Left lung (tissue), 4 donors: ENCODE measurements at regions not wholly inside any gene's neighbourhood (a gene's known extent, or its start where the extent isn't known, plus 50 kb on each side); places are given as distances from the start of the nearest gene placed in this dataset.

Experiments used
- ATAC-seq: fragments of 200-7000 bp; cut with Tn5 transposase; one replicate; pipeline ENCODE4 v1.9.1; 2020; ENCODE audit warnings: moderate library complexity
- DNase-seq, 4 donors: peaks; one replicate each; pipeline ENCODE4 v3.0.0-alpha.2; 2013 to 2020
- H3K27ac ChIP-seq, 2 donors: fragments of 200-600 bp; sonication (generic) in 1 of 2; one replicate each; pipeline versions ENCODE4 v1.5.0 to v1.8.0; 2020 to 2021
- H3K27me3 ChIP-seq, 2 donors: fragments of 200-600 bp; sonication (generic) in 1 of 2; one replicate each; pipeline versions ENCODE4 v1.5.0 to v1.8.0; 2020 to 2021
- H3K36me3 ChIP-seq, 2 donors: fragments of 200-600 bp; sonication (generic) in 1 of 2; one replicate each; pipeline versions ENCODE4 v1.5.0 to v1.8.0; 2020 to 2021
- H3K4me1 ChIP-seq, 2 donors: fragments of 200-600 bp; one replicate each; pipeline ENCODE4 v1.8.0; 2021
- H3K4me3 ChIP-seq, 2 donors: fragments of 200-600 bp; sonication (generic) in 1 of 2; one replicate each; pipeline versions ENCODE4 v1.5.0 to v1.8.0; 2020 to 2021; ENCODE audit warnings: mild to moderate bottlenecking in 1 of 2
- H3K9me3 ChIP-seq, 2 donors: fragments of 200-600 bp; sonication (generic) in 1 of 2; one replicate each; pipeline versions ENCODE4 v1.5.0 to v1.8.0; 2020 to 2021
- intact Hi-C, 2 donors: fragments of 100-400 bp; cut with DNase I; formaldehyde crosslinking; loops; one replicate each; pipeline versions ENCODE4 v1.11.2 to v1.14.2; 2022
- TF ChIP-seq, protein P1 (sequence below), 2 donors: fragments of 200-600 bp; sonication (generic) in 1 of 2; IDR thresholded peaks; one replicate each; pipeline versions ENCODE4 v1.5.0 to v1.8.0; 2021; ENCODE audit warnings: antibody characterized with exemption in 2 of 2
- donor health status: DM: no; HTN: yes; CAD: no.
- donor health status: DM: no; HTN: no; CAD: no.

DNA sequence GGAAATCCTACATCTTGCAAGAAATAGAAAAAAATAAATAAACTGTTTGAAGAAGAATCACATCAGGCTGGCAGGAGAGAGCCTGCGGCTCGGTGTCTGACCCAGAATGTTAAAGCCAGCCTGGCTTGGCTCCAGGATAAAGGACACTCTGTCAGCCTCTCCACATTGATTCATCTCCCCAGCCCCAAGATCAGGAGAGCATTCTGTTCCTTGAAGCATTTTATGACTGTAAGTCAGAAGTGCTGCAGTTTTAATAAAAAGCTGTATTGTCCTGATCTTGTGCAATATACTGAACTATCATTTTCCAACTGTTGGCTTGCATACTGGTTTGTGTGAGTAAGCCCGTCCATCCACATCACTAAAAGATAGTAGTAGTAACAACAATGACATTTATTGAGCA is 426.6 kb downstream of the HAPSTR1 start:
- H3K27ac ChIP-seq = no peak overlapping the region
- no peaks in the 10 kb centered on the region for H3K4me1 ChIP-seq
- TF ChIP-seq, protein P1, sequence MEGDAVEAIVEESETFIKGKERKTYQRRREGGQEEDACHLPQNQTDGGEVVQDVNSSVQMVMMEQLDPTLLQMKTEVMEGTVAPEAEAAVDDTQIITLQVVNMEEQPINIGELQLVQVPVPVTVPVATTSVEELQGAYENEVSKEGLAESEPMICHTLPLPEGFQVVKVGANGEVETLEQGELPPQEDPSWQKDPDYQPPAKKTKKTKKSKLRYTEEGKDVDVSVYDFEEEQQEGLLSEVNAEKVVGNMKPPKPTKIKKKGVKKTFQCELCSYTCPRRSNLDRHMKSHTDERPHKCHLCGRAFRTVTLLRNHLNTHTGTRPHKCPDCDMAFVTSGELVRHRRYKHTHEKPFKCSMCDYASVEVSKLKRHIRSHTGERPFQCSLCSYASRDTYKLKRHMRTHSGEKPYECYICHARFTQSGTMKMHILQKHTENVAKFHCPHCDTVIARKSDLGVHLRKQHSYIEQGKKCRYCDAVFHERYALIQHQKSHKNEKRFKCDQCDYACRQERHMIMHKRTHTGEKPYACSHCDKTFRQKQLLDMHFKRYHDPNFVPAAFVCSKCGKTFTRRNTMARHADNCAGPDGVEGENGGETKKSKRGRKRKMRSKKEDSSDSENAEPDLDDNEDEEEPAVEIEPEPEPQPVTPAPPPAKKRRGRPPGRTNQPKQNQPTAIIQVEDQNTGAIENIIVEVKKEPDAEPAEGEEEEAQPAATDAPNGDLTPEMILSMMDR (IDR thresholded peaks at IDR 0.05) = no peak
- no peaks in the 10 kb centered on the region for H3K36me3 ChIP-seq
- peaks cover 0 to 2% of the 10 kb centered on the region in 2 donors for H3K9me3 ChIP-seq
- DNase-seq (peak in 1 of 4 donors; percentile 39), ATAC-seq (no peak)
- intact Hi-C loops = no loop called here
- H3K4me3 ChIP-seq = no peak overlapping the region
- no peaks in the 10 kb centered on the region for H3K27me3 ChIP-seq

DNA sequence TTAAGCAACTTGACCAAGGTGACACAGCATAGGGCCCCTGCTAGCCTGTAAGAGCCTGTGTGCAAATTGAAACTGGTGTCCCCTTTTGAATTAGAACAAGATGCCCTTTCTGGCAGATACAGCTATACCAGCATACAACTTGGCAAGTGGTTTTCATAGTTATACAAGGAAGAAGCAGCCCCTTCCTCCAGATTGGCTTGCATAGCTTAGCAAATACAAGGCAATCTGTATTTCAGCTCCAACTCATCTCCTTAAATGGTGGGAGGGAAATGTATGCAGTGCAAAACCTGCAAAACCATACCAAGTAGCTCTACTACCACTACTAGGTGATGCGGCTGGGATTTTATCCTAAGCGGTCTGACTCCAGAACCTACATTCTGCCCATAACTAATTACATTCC is 427.1 kb downstream of the HAPSTR1 start:
- ATAC-seq (no peak), DNase-seq (no peak)
- Histone ChIP-seq H3K9me3 (no peaks in the 10 kb centered on the region), H3K27me3 (no peaks in the 10 kb centered on the region), H3K4me3 (no peak overlapping the region), H3K4me1 (no peaks in the 10 kb centered on the region), H3K27ac (no peak overlapping the region), H3K36me3 (no peaks in the 10 kb centered on the region)
- intact Hi-C loops = no loop called here
- TF ChIP-seq, protein P1 (IDR thresholded peaks at IDR 0.05) = no peak

DNA sequence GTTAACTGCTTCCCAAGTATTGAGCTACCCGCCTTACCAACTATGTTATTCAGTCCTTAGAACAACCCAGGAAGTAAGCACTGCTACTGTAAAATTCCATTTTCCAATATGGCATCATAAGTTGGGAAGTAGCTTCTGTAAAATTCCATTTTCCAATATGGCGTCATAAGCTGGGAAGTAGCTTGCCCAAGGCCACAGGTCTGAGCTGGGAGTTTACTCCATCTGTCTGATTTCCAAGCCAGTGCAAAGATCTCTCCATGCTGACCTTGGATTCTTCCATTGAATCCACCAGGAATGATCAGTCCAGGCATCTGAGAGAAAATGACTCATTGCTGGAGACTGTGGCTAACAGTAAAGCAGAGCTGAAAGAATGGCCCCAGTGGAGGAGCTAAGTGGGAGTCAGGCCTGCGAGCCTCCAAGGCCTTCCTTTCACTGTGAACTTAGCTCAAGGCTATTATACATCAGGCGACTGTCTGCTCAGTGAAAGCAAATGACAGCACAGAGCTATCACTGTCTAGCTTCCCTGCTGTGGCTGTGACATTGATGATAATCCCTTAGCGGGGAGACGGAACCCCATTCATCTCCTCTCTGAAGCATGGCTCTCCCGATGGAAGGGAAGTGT is 430.4 kb downstream of the HAPSTR1 start:
- Histone ChIP-seq H3K4me3 (no peak overlapping the region), H3K27ac (no peak overlapping the region), H3K4me1 (no peaks in the 10 kb centered on the region), H3K27me3 (no peaks in the 10 kb centered on the region), H3K36me3 (no peaks in the 10 kb centered on the region), H3K9me3 (no peaks in the 10 kb centered on the region)
- TF ChIP-seq, protein P1 (IDR thresholded peaks at IDR 0.05) = no peak
- DNase-seq (no peak), ATAC-seq (no peak)
- intact Hi-C loops = no loop called here

DNA sequence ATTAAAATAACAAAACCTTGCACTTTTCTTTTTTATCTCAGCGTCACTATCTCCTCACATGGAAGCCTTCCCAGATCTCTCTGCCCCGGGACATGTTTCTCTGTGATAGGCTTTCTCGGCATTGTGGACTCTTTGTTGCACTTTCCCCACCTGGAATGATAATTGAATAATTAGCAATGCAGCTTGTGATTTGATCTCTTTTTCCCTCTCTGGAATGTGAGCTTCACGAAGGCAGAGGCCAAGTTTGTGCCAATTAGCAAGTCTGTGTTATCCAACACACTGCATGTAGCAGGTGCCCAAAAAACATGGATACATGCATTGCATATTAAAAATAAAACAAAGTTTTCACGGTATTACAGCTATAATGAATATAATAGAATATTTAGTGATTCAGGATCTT is 431.2 kb downstream of the HAPSTR1 start:
- TF ChIP-seq, protein P1 (IDR thresholded peaks at IDR 0.05) = no peak
- DNase-seq (no peak), ATAC-seq (no peak)
- no peaks in the 10 kb centered on the region for H3K4me1 ChIP-seq
- no peak overlapping the region for H3K27ac ChIP-seq
- no peak overlapping the region for H3K4me3 ChIP-seq
- no peaks in the 10 kb centered on the region for H3K9me3 ChIP-seq
- intact Hi-C loops = no loop called here
- no peaks in the 10 kb centered on the region for H3K36me3 ChIP-seq
- no peaks in the 10 kb centered on the region for H3K27me3 ChIP-seq

DNA sequence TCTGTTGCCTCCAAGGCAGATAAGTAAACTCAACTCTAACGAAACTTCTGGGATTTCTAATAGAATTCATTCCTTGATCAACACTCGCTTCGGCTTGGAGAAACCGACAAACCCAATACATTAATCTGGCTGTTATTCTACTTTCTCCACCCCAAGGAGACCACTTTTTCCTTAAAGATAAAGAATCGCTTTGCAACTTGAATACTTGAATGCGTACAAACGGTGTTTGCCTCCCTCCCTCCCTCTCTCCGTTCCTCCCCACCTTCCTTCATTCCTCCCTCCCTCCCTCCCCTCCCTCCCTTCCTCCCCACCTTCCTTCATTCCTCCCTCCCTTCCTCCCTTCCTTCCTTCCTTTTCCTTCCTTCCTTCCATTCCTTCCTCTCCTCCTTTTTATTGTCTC is 432.6 kb downstream of the HAPSTR1 start:
- no peaks in the 10 kb centered on the region for H3K27me3 ChIP-seq
- no peak overlapping the region for H3K4me3 ChIP-seq
- H3K27ac ChIP-seq = no peak overlapping the region
- H3K36me3 ChIP-seq = no peaks in the 10 kb centered on the region
- intact Hi-C loops = no loop called here
- no peak for ATAC-seq
- no peaks in the 10 kb centered on the region for H3K9me3 ChIP-seq
- DNase-seq = no peak
- H3K4me1 ChIP-seq = no peaks in the 10 kb centered on the region
- TF ChIP-seq, protein P1 (IDR thresholded peaks at IDR 0.05) = no peak
